ENCODE measurements at regions not wholly inside any gene's neighbourhood (a gene's known extent, or its start where the extent isn't known, plus 50 kb on each side); places are given as distances from the start of the nearest gene placed in this dataset.

- no peak for TF ChIP-seq CTCF (conservative IDR thresholded peaks at IDR 0.05; ENCODE audit: low read depth, low read length)
- no peak for TF ChIP-seq EZH2 (IDR thresholded peaks at IDR 0.05; ENCODE audit: borderline replicate concordance, low read depth, low read length, poor library complexity, severe bottlenecking)
Measured at GRCh38 chr6:40205801-40206200, 271.5 kb upstream of the MOCS1 start.

Data from A673 (cell line).